ENCODE measurements at regions not wholly inside any gene's neighbourhood (a gene's known extent, or its start where the extent isn't known, plus 50 kb on each side); places are given as distances from the start of the nearest gene placed in this dataset.

DNA sequence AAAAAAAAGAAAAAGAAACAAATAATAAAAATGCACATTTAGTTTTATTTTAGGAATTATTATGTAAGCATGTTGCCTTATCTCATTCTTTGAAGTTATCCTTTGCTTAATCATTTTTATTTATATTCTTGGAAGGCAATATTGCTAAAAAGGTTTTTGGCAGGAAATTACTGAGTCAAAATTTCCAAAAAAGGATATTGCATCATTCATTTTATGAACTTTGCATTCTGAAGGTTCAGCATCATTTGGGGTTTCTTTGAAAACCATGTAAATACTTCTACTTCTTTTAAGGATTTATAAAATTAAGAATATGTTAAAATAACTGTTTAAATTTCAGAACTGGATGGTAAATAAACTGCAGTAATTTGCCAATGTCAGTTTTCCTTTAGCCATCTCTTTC is 94.2 kb upstream of the CTNND2 start:
- TF ChIP-seq, protein P1, sequence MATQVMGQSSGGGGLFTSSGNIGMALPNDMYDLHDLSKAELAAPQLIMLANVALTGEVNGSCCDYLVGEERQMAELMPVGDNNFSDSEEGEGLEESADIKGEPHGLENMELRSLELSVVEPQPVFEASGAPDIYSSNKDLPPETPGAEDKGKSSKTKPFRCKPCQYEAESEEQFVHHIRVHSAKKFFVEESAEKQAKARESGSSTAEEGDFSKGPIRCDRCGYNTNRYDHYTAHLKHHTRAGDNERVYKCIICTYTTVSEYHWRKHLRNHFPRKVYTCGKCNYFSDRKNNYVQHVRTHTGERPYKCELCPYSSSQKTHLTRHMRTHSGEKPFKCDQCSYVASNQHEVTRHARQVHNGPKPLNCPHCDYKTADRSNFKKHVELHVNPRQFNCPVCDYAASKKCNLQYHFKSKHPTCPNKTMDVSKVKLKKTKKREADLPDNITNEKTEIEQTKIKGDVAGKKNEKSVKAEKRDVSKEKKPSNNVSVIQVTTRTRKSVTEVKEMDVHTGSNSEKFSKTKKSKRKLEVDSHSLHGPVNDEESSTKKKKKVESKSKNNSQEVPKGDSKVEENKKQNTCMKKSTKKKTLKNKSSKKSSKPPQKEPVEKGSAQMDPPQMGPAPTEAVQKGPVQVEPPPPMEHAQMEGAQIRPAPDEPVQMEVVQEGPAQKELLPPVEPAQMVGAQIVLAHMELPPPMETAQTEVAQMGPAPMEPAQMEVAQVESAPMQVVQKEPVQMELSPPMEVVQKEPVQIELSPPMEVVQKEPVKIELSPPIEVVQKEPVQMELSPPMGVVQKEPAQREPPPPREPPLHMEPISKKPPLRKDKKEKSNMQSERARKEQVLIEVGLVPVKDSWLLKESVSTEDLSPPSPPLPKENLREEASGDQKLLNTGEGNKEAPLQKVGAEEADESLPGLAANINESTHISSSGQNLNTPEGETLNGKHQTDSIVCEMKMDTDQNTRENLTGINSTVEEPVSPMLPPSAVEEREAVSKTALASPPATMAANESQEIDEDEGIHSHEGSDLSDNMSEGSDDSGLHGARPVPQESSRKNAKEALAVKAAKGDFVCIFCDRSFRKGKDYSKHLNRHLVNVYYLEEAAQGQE (IDR thresholded peaks at IDR 0.05; ENCODE audit: unreplicated experiment), result no peak
- TF ChIP-seq CTCF (conservative IDR thresholded peaks at IDR 0.05; ENCODE audit: low read depth in 2 of 2) (no peak), EZH2 (IDR thresholded peaks at IDR 0.05; ENCODE audit: low read depth, unreplicated experiment) (no peak), CREB1 (CRISPR knock-in tag; IDR thresholded peaks at IDR 0.05; ENCODE audit: low read depth) (no peak), POLR2AphosphoS5 (IDR thresholded peaks at IDR 0.05; ENCODE audit: low read depth) (no peak), JUNB (IDR thresholded peaks at IDR 0.05; ENCODE audit: unreplicated experiment) (no peak), EZH2phosphoT487 (IDR thresholded peaks at IDR 0.05; ENCODE audit: unreplicated experiment) (no peak), ZNF331 (CRISPR knock-in tag; IDR thresholded peaks at IDR 0.05; ENCODE audit: low read depth) (no peak), ZNF114 (CRISPR knock-in tag; IDR thresholded peaks at IDR 0.05) (no peak), ETS1 (IDR thresholded peaks at IDR 0.05) (no peak), NANOG (IDR thresholded peaks at IDR 0.05; ENCODE audit: borderline replicate concordance) (no peak)

All from GM23338 (cell line).